ENCODE measurements at regions not wholly inside any gene's neighbourhood (a gene's known extent, or its start where the extent isn't known, plus 50 kb on each side); places are given as distances from the start of the nearest gene placed in this dataset.

DNA sequence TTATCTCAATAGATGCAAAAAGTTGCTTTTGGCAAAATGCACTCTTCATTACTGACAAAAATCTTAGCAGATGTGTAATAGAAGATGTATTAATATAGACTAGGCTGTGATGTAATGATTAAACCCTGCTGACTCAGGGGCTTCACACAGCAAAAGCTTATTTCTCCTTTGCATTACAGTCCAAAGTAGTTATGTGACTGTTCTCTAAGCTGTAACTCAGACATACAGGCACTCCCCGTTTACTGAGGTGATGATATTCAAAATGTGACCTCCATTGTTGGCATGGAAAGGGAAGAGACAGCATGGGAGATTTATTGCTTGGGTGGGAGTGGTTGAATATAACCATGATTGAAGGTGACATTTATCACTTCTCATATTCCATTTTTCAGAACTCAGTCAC lies 331.5 kb downstream of the SNAPC1 start:
- H3K27ac ChIP-seq = no peak overlapping the region
- DNase-seq (no peak), ATAC-seq (no peak)
- H3K4me3 ChIP-seq = no peak overlapping the region
- WGBS, 2 donors = 63 to 73% methylated on average over 1 of the region's 1 CpG
- TF ChIP-seq, protein P1, sequence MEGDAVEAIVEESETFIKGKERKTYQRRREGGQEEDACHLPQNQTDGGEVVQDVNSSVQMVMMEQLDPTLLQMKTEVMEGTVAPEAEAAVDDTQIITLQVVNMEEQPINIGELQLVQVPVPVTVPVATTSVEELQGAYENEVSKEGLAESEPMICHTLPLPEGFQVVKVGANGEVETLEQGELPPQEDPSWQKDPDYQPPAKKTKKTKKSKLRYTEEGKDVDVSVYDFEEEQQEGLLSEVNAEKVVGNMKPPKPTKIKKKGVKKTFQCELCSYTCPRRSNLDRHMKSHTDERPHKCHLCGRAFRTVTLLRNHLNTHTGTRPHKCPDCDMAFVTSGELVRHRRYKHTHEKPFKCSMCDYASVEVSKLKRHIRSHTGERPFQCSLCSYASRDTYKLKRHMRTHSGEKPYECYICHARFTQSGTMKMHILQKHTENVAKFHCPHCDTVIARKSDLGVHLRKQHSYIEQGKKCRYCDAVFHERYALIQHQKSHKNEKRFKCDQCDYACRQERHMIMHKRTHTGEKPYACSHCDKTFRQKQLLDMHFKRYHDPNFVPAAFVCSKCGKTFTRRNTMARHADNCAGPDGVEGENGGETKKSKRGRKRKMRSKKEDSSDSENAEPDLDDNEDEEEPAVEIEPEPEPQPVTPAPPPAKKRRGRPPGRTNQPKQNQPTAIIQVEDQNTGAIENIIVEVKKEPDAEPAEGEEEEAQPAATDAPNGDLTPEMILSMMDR (IDR thresholded peaks at IDR 0.05) = no peak
- H3K27me3 ChIP-seq = no peaks in the 10 kb centered on the region
- no peaks in the 10 kb centered on the region for H3K4me1 ChIP-seq
- peaks cover 0 to 14% (median 0%) of the 10 kb centered on the region in 11 donors for H3K9me3 ChIP-seq
- intact Hi-C loops (cut with DNase I) = no loop called here
- H3K36me3 ChIP-seq = no peaks in the 10 kb centered on the region

- TF ChIP-seq, protein P1 (IDR thresholded peaks at IDR 0.05) = no peak
- no peak overlapping the region for H3K4me3 ChIP-seq
- intact Hi-C loops (cut with DNase I) = no loop called here
Observed at GRCh38 chr14:62097072-62097471, 334.9 kb downstream of the SNAPC1 start.

GRCh38 chr14:62097824-62098223 lies 335.6 kb downstream of the SNAPC1 start:
- ATAC-seq (no peak), DNase-seq (no peak)
- TF ChIP-seq, protein P1 (IDR thresholded peaks at IDR 0.05) = no peak
- Histone ChIP-seq H3K27ac (no peak overlapping the region), H3K4me3 (no peak overlapping the region), H3K4me1 (no peaks in the 10 kb centered on the region), H3K9me3 (peaks cover 0 to 14% (median 0%) of the 10 kb centered on the region in 11 donors), H3K36me3 (no peaks in the 10 kb centered on the region), H3K27me3 (peaks cover 0 to 10% (median 5%) of the 10 kb centered on the region in 7 donors)
- intact Hi-C loops (cut with DNase I) = no loop called here
- WGBS, 2 donors = 90 to 93% methylated on average over 2 of the region's 2 CpGs

More at GRCh38 chr14:62097072-62097471, 334.9 kb downstream of the SNAPC1 start:
- Histone ChIP-seq H3K36me3 (no peaks in the 10 kb centered on the region), H3K4me1 (no peaks in the 10 kb centered on the region), H3K9me3 (peaks cover 0 to 14% (median 0%) of the 10 kb centered on the region in 11 donors), H3K27me3 (peaks cover 0 to 9% (median 3%) of the 10 kb centered on the region in 7 donors), H3K27ac (no peak overlapping the region)
- 59 to 68% methylated on average over 2 of the region's 2 CpGs for WGBS, 2 donors
- no peak for ATAC-seq
- DNase-seq = no peak

DNA sequence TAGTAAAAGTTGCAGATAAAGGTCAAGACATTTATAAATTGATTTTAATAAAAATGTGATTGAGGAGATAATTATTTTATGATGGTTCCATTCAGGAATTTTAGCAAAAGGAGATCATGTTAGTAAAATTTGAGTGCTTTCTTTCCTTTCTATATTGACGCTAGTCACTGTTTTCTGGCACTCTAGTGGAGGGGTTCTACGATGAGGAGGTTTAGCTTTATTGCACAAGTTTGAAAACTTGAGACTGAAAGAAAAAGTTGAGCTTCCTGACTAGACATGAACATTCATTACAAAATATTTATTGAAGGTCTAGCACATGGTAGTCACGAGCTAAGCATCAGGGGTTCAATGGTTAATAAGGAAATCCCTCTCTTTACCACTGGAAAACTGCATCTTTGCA lies 336.1 kb downstream of the SNAPC1 start:
- no peak overlapping the region for H3K4me3 ChIP-seq
- no peak for DNase-seq
- H3K9me3 ChIP-seq = peaks cover 0 to 14% (median 0%) of the 10 kb centered on the region in 11 donors
- intact Hi-C loops (cut with DNase I) = no loop called here
- H3K36me3 ChIP-seq = no peaks in the 10 kb centered on the region
- ATAC-seq = no peak
- WGBS, 2 donors = 70 to 77% methylated on average over 3 of the region's 3 CpGs
- H3K4me1 ChIP-seq = no peaks in the 10 kb centered on the region
- no peak overlapping the region for H3K27ac ChIP-seq
- peaks cover 0 to 15% (median 5%) of the 10 kb centered on the region in 7 donors for H3K27me3 ChIP-seq
- TF ChIP-seq, protein P1 (IDR thresholded peaks at IDR 0.05) = no peak

All from heart right ventricle (tissue), 16 donors.